Stimulated activated naive B cell treated with anti-CD40 and anti-IgM and Interleukin-4, amounts not matched to agents 10 μg/mL and 1 μg/mL and 100 μg/mL, for 72 hours (primary cell): ENCODE measurements at regions not wholly inside any gene's neighbourhood (a gene's known extent, or its start where the extent isn't known, plus 50 kb on each side); places are given as distances from the start of the nearest gene placed in this dataset.

Source experiments
- ATAC-seq, 2 donors: fragments of 150-1000 bp; cut with Tn5 transposase; replicated peaks; 2 replicates each; pipeline ENCODE4 v1.10.0; 2021; ENCODE audit warnings: moderate library complexity in 1 of 2
- DNase-seq: peaks from one replicate; pipeline ENCODE4 v3.0.0; 2021
- H3K27ac Mint-ChIP-seq: one replicate; pipeline ENCODE4 v1.8.0; 2022; ENCODE audit warnings: mild to moderate bottlenecking, mixed read lengths
- H3K27me3 Mint-ChIP-seq, 2 donors: one replicate each; pipeline ENCODE4 v1.8.0; 2022; ENCODE audit warnings: mixed read lengths in 2 of 2
- H3K36me3 Mint-ChIP-seq, 2 donors: one replicate each; pipeline ENCODE4 v1.8.0; 2022; ENCODE audit warnings: mixed read lengths in 2 of 2, mild to moderate bottlenecking in 1 of 2
- H3K4me1 Mint-ChIP-seq, 2 donors: one replicate each; pipeline ENCODE4 v1.8.0; 2022; ENCODE audit warnings: mixed read lengths in 2 of 2, mild to moderate bottlenecking in 1 of 2
- H3K4me3 Mint-ChIP-seq, 2 donors: one replicate each; pipeline ENCODE4 v1.8.0; 2022; ENCODE audit warnings: mild to moderate bottlenecking in 2 of 2, mixed read lengths in 2 of 2, moderate library complexity in 1 of 2
- H3K9me3 Mint-ChIP-seq, 2 donors: one replicate each; pipeline ENCODE4 v1.8.0; 2022; ENCODE audit warnings: mixed read lengths in 2 of 2, mild to moderate bottlenecking in 1 of 2

GRCh38 chr13:112185466-112185865 lies 118.5 kb downstream of the SOX1 start:
- ATAC-seq = no peak
- Mint-ChIP-seq H3K4me3 (no peak overlapping the region), H3K36me3 (no peaks in the 10 kb centered on the region), H3K27ac (no peak overlapping the region), H3K27me3 (no peaks in the 10 kb centered on the region), H3K9me3 (peaks cover 0 to 1% of the 10 kb centered on the region in 2 donors), H3K4me1 (no peaks in the 10 kb centered on the region)
- DNase-seq = no peak

GRCh38 chr13:112186091-112186490 lies 119.1 kb downstream of the SOX1 start:
- no peak for ATAC-seq

GRCh38 chr13:112187527-112188297 lies 120.8 kb downstream of the SOX1 start:
- peaks cover under 1 to 1% of the 10 kb centered on the region in 2 donors for H3K9me3 Mint-ChIP-seq
- H3K27ac Mint-ChIP-seq = no peak overlapping the region
- H3K36me3 Mint-ChIP-seq = no peaks in the 10 kb centered on the region
- no peak for ATAC-seq
- H3K4me1 Mint-ChIP-seq = no peaks in the 10 kb centered on the region
- H3K27me3 Mint-ChIP-seq = no peaks in the 10 kb centered on the region
- DNase-seq = no peak
- H3K4me3 Mint-ChIP-seq = no peak overlapping the region

More at GRCh38 chr13:112186091-112186490, 119.1 kb downstream of the SOX1 start:
- H3K27ac Mint-ChIP-seq = no peak overlapping the region
- H3K27me3 Mint-ChIP-seq = no peaks in the 10 kb centered on the region
- H3K4me1 Mint-ChIP-seq = no peaks in the 10 kb centered on the region
- H3K9me3 Mint-ChIP-seq = peaks cover 0 to 1% of the 10 kb centered on the region in 2 donors
- H3K36me3 Mint-ChIP-seq = no peaks in the 10 kb centered on the region
- DNase-seq = no peak
- no peak overlapping the region for H3K4me3 Mint-ChIP-seq

GRCh38 chr13:112188298-112188610 lies 121.3 kb downstream of the SOX1 start:
- Mint-ChIP-seq H3K4me1 (no peaks in the 10 kb centered on the region), H3K36me3 (no peaks in the 10 kb centered on the region), H3K4me3 (no peak overlapping the region), H3K27ac (no peak overlapping the region), H3K27me3 (no peaks in the 10 kb centered on the region), H3K9me3 (peaks cover 6% of the 10 kb centered on the region in 2 donors)
- DNase-seq = no peak
- no peak for ATAC-seq

- H3K27me3 Mint-ChIP-seq = no peaks in the 10 kb centered on the region
- no peaks in the 10 kb centered on the region for H3K36me3 Mint-ChIP-seq
- no peaks in the 10 kb centered on the region for H3K4me1 Mint-ChIP-seq
- peaks cover 6 to 8% of the 10 kb centered on the region in 2 donors for H3K9me3 Mint-ChIP-seq
- no peak overlapping the region for H3K4me3 Mint-ChIP-seq
- ATAC-seq = no peak
- no peak overlapping the region for H3K27ac Mint-ChIP-seq
- no peak for DNase-seq
These were observed 126.7 kb downstream of the SOX1 start for GRCh38 chr13:112193463-112194166.

GRCh38 chr13:112194167-112194530 lies 127.2 kb downstream of the SOX1 start:
- Mint-ChIP-seq H3K27me3 (no peaks in the 10 kb centered on the region), H3K27ac (no peak overlapping the region), H3K4me1 (no peaks in the 10 kb centered on the region), H3K36me3 (no peaks in the 10 kb centered on the region), H3K4me3 (no peak overlapping the region), H3K9me3 (peaks cover 6 to 8% of the 10 kb centered on the region in 2 donors)
- ATAC-seq = no peak
- no peak for DNase-seq

GRCh38 chr13:112194579-112194978 lies 127.6 kb downstream of the SOX1 start:
- Mint-ChIP-seq H3K4me1 (no peaks in the 10 kb centered on the region), H3K27me3 (no peaks in the 10 kb centered on the region), H3K4me3 (no peak overlapping the region), H3K27ac (no peak overlapping the region), H3K36me3 (no peaks in the 10 kb centered on the region), H3K9me3 (peaks cover 6 to 8% of the 10 kb centered on the region in 2 donors)
- DNase-seq = no peak
- no peak for ATAC-seq

GRCh38 chr13:112198396-112199010 lies 131.6 kb downstream of the SOX1 start:
- Mint-ChIP-seq H3K27ac (no peak overlapping the region), H3K4me1 (no peaks in the 10 kb centered on the region), H3K27me3 (peaks cover 7 to 11% of the 10 kb centered on the region in 2 donors), H3K4me3 (no peak overlapping the region), H3K36me3 (no peaks in the 10 kb centered on the region), H3K9me3 (peaks cover 0 to 2% of the 10 kb centered on the region in 2 donors)
- no peak for DNase-seq
- ATAC-seq = no peak

GRCh38 chr13:112200200-112200599 lies 133.3 kb downstream of the SOX1 start:
- Mint-ChIP-seq H3K27ac (no peak overlapping the region), H3K9me3 (peaks cover 0 to 2% of the 10 kb centered on the region in 2 donors), H3K4me3 (no peak overlapping the region), H3K4me1 (peaks cover 0 to 4% of the 10 kb centered on the region in 2 donors), H3K27me3 (peaks cover 24 to 28% of the 10 kb centered on the region in 2 donors), H3K36me3 (no peaks in the 10 kb centered on the region)
- DNase-seq (no peak), ATAC-seq (no peak)

GRCh38 chr13:112202266-112202665 lies 135.3 kb downstream of the SOX1 start:
- ATAC-seq (no peak), DNase-seq (no peak)
- Mint-ChIP-seq H3K9me3 (peaks cover 0 to under 1% of the 10 kb centered on the region in 2 donors), H3K36me3 (no peaks in the 10 kb centered on the region), H3K4me1 (peaks cover 0 to 8% of the 10 kb centered on the region in 2 donors), H3K27me3 (peaks cover 29 to 31% of the 10 kb centered on the region in 2 donors), H3K4me3 (no peak overlapping the region), H3K27ac (no peak overlapping the region)

GRCh38 chr13:112202966-112203365 lies 136.0 kb downstream of the SOX1 start:
- Mint-ChIP-seq H3K4me3 (no peak overlapping the region), H3K36me3 (no peaks in the 10 kb centered on the region), H3K27ac (no peak overlapping the region), H3K4me1 (peaks cover 0 to 8% of the 10 kb centered on the region in 2 donors), H3K9me3 (no peaks in the 10 kb centered on the region), H3K27me3 (peaks cover 36 to 38% of the 10 kb centered on the region in 2 donors)
- ATAC-seq (no peak), DNase-seq (no peak)

- no peaks in the 10 kb centered on the region for H3K36me3 Mint-ChIP-seq
- peaks cover 42 to 44% of the 10 kb centered on the region in 2 donors for H3K27me3 Mint-ChIP-seq
- DNase-seq (no peak), ATAC-seq (no peak)
- H3K9me3 Mint-ChIP-seq = no peaks in the 10 kb centered on the region
- H3K4me1 Mint-ChIP-seq = peaks cover 0 to 8% of the 10 kb centered on the region in 2 donors
- H3K4me3 Mint-ChIP-seq = no peak overlapping the region
- no peak overlapping the region for H3K27ac Mint-ChIP-seq
These were observed 136.7 kb downstream of the SOX1 start for GRCh38 chr13:112203614-112204013.

GRCh38 chr13:112204346-112205327 lies 137.7 kb downstream of the SOX1 start:
- H3K27ac Mint-ChIP-seq = no peak overlapping the region
- ATAC-seq (no peak), DNase-seq (no peak)
- no peaks in the 10 kb centered on the region for H3K9me3 Mint-ChIP-seq
- H3K4me1 Mint-ChIP-seq = peaks cover 0 to 8% of the 10 kb centered on the region in 2 donors
- peaks cover 45 to 50% of the 10 kb centered on the region in 2 donors for H3K27me3 Mint-ChIP-seq
- H3K36me3 Mint-ChIP-seq = no peaks in the 10 kb centered on the region
- no peak overlapping the region for H3K4me3 Mint-ChIP-seq

- Mint-ChIP-seq H3K4me1 (peaks cover 0 to 8% of the 10 kb centered on the region in 2 donors), H3K9me3 (no peaks in the 10 kb centered on the region), H3K36me3 (no peaks in the 10 kb centered on the region), H3K27me3 (peaks cover 45 to 50% of the 10 kb centered on the region in 2 donors), H3K27ac (no peak overlapping the region), H3K4me3 (no peak overlapping the region)
- DNase-seq (no peak), ATAC-seq (no peak)
These were observed 139.0 kb downstream of the SOX1 start for GRCh38 chr13:112205990-112206389.
